GM18867 (cell line): ENCODE measurements at regions not wholly inside any gene's neighbourhood (a gene's known extent, or its start where the extent isn't known, plus 50 kb on each side); places are given as distances from the start of the nearest gene placed in this dataset.
"Not testable (repeated sequence)": the region's sequence is repeated elsewhere in the genome, so short reads cannot be mapped to it uniquely, and the experiment has no call there.

Experiments used
- ATAC-seq: cut with Tn5 transposase; IDR thresholded peaks from one replicate; pipeline ENCODE4 v1.9.1; 2021; ENCODE audit warnings: mild to moderate bottlenecking, moderate library complexity; ENCODE audit not compliant: unreplicated experiment

DNA sequence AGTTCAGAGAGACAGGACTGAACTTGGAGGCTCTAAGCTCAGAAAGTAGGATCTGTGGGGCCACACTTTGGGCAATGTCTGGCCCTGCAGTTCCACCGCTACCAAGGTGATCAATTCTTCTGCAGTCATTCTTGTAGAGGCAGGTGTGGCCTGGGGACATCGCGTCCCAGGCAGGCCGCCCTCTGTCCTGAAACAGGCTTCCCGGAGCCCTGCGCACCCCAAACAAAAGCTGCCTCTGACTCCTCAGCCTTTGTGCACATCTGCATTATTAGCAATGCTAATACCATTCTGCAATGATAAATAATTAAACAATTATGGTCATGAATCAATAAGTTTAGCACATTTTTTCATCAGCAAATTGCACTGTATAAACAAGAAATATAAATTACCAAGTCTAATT lies 160.2 kb downstream of the URI1 start:
- ATAC-seq, result no peak

- ATAC-seq, result no peak
Measured at GRCh38 chr19:30102666-30103065, 160.6 kb downstream of the URI1 start.

GRCh38 chr19:30103981-30104380 lies 161.9 kb downstream of the URI1 start:
- ATAC-seq, result no peak

DNA sequence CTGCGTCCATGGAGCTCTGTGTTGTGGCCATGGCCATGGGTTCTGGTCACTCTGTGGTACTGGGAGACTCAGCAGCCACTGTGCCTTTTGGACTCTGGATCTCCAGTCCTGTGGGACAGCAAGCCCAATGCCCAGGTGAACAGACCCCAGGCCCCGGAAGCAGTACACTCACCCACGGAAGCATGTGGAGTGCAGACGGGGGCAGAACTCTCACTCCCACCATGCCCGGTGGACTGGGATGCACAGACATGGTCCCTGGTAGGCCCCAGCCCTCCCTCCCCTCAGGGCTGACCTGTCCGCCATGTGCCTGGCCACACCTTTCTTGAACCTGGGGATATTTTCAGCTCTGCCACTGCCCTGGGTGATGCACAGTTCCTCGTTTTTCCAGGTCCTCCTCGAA lies 163.3 kb downstream of the URI1 start:
- ATAC-seq, result no peak

GRCh38 chr19:30105727-30106126 lies 163.7 kb downstream of the URI1 start:
- ATAC-seq, result peak; percentile 80

DNA sequence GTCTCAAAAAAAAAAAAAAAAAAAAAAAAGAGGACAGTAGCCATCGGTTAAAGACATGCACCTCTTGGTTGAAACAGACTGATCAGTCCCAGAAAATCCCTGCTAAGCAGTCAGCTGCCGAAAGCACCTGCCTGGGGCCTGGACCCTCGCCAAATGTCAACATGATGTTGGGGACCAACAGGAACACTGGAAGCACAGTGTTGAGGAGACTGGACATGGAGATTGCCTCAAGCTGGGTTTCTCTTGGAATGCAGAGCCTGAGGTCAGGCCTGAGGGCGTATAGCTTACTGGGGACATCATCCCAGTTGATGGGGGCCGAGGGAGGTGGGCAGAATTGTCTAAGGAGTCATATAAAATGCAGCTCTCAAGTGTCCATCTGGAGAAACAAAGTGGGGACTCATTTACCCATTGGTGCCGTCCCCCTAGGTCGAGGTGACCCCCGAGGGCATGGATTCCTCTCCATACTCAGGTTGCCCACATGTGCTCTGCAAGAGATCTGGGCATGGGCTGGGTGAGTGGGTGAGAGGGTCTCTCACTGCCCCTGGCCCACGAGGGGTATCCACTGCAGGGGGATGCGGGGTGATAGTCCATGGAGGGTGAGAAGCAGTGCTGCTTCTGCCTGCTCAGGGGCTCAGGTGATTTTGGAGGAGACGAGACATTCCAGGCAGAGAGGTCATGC lies 164.5 kb downstream of the URI1 start:
- ATAC-seq, result no peak

DNA sequence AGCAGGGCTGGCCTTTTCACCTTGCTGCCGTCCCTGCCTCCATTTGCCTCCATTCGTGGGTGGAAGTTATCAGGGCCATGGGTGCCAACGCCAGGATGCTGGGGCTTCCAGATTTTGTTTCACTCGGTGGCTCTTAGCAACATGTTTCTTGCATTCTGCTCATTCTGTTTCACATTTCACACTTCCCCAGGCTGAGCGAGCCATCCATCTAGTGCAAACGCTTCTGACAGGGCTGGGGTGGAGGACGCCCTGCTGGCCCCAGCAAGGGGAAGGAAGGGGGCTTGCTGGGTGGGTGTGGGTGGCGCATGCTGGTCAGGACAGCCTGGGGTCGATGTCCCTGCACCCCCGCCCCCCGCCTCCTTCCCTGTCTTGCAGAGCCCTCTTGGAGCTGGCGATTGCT lies 165.2 kb downstream of the URI1 start:
- no peak for ATAC-seq

GRCh38 chr19:30109565-30109964 lies 167.5 kb downstream of the URI1 start:
- no peak for ATAC-seq

- ATAC-seq, result no peak
Measured at GRCh38 chr19:30111021-30111855, 169.2 kb downstream of the URI1 start.

- no peak for ATAC-seq
Measured at GRCh38 chr19:30112171-30112570, 170.1 kb downstream of the URI1 start.

GRCh38 chr19:30112666-30113065 lies 170.6 kb downstream of the URI1 start:
- no peak for ATAC-seq

DNA sequence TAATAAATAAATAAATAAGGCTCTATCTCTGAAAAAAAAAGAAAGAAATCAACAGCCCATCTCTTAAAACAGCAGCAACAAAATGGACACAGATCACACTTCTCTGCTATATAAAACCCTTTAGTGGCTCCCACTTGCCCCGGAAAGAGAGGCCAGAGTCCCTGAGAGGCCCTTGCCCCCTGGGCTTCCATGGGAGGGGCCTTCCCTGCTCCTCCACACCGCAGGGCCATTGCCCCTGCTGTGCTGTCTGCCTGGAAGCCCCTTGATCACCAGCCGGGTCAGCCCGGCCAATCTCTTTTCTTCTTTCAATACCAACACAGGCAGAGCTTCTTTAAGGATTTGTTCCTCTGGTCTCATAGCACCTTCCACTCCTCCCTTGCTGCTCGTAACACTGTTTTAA lies 171.1 kb downstream of the URI1 start:
- no peak for ATAC-seq

- not testable (repeated sequence) for ATAC-seq
Measured at GRCh38 chr19:30114095-30114494, 172.1 kb downstream of the URI1 start.

DNA sequence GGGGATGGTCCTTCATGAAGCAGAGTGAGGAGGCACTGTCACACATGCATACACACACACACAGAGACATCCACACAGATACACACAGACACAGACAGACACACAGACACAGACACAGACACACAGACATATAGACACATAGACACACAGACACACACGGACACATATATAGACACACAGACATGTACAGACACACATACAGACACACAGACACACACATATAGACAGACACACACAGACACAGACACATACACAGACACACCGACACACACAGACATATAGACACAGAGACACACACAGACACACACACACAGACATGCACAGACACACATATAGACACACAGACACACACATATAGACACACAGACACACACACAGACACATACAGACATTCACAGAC lies 173.9 kb downstream of the URI1 start:
- ATAC-seq, result no peak

- no peak for ATAC-seq
Measured at GRCh38 chr19:30116530-30116929, 174.5 kb downstream of the URI1 start.

DNA sequence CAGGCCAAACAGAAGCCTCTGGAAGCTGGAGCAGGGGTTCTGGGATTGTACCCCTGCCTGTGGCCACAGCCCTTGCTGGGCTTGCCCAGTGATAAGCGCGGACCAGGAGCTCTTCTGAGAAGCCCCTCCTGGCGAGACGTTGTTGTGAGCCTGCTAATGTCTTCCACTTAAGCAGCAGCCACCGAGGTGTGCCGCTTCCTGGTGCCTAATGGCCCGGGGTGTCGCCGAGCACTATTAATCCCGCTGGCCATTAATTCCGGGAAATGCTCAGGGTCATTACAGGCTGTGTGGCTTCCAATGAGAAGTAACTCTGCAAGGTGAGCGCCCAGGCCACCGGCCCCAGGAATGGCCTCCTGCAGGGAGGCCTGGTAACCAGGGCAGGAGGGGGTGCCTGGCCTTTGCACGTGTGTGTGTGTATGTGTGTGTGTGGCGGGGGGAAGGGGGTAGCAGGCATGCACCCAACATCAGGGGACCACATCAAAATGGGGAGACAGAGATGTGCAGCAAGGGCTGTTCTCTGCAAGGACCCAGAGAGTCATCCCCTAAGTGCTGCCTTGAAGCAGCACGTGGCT lies 175.0 kb downstream of the URI1 start:
- ATAC-seq, result no peak

DNA sequence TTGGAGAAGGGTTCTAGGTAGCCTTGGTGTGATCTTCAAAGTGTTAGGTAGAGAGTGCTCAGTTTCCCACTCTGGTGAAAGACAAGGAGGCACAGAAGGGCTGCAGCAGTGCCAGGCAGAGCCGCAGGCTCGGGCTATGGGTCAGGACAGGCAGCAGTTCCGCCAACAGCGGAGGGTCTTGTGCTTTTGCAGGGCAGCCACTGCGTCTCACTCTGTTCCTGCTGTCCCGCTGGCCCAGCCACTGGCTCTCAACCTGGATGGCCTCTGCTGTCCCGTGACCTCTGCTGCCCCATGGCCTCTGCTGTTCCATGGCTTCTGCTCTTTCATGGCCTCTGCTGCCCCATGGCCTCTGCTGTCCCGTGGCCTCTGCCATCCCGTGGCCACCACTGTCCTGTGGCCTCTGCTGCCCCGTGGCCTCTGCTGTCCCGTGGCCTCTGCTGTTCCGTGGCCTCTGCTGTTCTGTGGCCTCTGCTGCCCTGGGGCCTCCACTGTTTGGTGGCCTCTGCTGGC lies 175.7 kb downstream of the URI1 start:
- ATAC-seq, result no peak

GRCh38 chr19:30118221-30118620 lies 176.2 kb downstream of the URI1 start:
- no peak for ATAC-seq

DNA sequence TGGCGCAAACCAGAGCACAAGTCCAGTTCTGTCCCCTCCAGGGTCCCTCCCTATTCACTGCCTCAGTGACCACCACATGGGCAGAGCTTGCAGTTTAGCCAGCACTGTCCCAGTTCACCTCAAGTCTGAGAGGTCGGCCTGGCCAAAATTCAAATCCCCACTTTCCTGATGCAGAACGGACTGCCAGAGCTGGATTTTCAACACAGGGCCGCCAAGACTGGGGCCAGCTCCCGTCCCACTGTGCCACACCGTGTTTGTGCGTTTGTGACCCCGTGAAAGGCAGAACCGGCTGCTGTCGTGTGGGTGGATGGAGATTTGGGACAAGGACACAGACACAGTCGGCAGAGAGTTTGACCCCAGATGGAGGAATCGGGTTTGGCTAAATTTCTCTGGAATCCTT lies 176.7 kb downstream of the URI1 start:
- no peak for ATAC-seq

DNA sequence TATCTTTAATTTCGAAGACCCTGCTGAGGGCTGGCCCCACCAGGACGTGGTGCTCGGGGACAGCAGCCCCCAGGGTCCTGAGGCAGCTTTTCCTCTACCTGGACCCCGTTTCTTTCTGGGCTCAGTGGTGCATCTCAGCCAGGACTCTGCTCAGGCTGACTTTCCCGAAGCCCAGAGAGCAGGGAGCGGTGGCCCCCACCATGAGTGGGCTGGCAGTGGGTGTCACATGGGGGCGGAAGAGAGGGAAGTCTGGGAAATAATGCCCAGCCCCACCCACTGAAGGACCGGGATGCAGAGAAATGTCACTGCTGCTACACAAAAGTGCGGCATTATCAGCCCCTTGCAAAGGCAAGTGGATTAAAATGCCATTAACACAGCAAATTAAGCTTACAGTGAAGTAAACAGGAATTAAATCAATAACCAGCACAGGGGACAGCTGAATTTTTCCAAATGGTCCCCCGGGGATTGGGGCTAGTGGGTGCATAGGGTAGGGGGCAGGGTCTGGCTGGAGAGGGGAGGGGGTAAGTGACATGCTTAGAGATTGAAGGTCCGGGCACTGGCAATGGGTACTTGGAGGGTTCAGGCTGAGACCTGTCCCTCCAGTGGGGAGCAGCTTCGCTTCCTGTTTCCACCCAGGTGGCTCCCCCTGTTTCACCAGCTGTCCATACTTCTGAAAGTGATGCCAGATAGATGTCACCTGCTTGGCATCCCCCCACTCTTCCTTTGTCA lies 177.3 kb downstream of the URI1 start:
- ATAC-seq, result no peak

DNA sequence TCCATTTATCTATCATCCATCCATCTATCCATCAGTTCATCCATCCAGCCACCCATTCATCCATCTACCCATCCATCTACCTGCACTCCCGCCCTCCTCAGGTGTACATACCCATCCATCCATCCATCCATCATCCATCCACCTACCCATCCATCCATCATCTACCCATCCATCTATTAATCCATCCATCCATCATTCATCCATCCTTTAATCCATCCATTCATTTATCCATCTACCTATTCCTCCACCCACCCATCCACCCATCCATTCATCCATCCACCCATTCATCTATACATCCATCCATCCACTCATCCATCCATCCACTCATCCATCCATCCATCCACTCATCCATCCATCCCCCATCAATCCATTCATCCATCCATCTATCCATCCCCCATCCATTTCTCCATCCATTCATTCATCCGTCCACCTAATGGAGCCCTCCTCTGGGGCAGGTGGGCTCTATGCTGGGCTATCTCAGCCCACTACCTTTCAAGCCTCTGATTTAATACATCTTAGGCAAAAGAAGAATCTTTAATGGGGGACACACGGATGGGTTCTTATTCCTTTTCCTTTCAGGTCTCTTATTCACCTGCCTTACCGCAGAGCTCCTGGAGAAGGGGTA lies 178.9 kb downstream of the URI1 start:
- ATAC-seq, result no peak
